H9 (cell line): ENCODE measurements at regions not wholly inside any gene's neighbourhood (a gene's known extent, or its start where the extent isn't known, plus 50 kb on each side); places are given as distances from the start of the nearest gene placed in this dataset.

Experiments used
- DNase-seq: peaks from one replicate; pipeline ENCODE4 v3.0.0-alpha.2; 2017
- H2AFZ ChIP-seq: one replicate; pipeline ENCODE4 v1.6.1; 2013; ENCODE audit warnings: mild to moderate bottlenecking, low read length, control low read depth, moderate library complexity
- H2AK5ac ChIP-seq: 2 replicates; pipeline ENCODE4 v1.6.1; 2013; ENCODE audit warnings: low read length, control low read depth, mixed read lengths; ENCODE audit not compliant: insufficient read length
- H2BK120ac ChIP-seq: one replicate; pipeline ENCODE4 v1.6.1; 2013; ENCODE audit warnings: low read depth, mild to moderate bottlenecking, low read length, control low read depth, inconsistent platforms; ENCODE audit not compliant: poor library complexity, severe bottlenecking
- H2BK12ac ChIP-seq: 2 replicates; pipeline ENCODE4 v1.6.1; 2013; ENCODE audit warnings: low read length, control low read depth, mixed read lengths, low read depth; ENCODE audit not compliant: insufficient read length
- H2BK15ac ChIP-seq: 2 replicates; pipeline ENCODE4 v1.6.1; 2013; ENCODE audit warnings: low read depth, low read length, control low read depth
- H2BK20ac ChIP-seq: one replicate; pipeline ENCODE4 v1.6.1; 2013; ENCODE audit warnings: low read depth, mild to moderate bottlenecking, low read length, control low read depth, inconsistent platforms; ENCODE audit not compliant: poor library complexity, severe bottlenecking
- H2BK5ac ChIP-seq: 2 replicates; pipeline ENCODE4 v1.6.1; 2013; ENCODE audit warnings: low read length, control low read depth, mixed read lengths; ENCODE audit not compliant: insufficient read length
- H3K14ac ChIP-seq: 2 replicates; pipeline ENCODE4 v1.6.1; 2013; ENCODE audit warnings: low read length, control low read depth; ENCODE audit not compliant: insufficient read depth
- H3K18ac ChIP-seq: 2 replicates; pipeline ENCODE4 v1.6.1; 2013; ENCODE audit warnings: low read depth, mild to moderate bottlenecking, mixed read lengths, low read length, control low read depth; ENCODE audit not compliant: insufficient read length
- H3K23ac ChIP-seq: 2 replicates; pipeline ENCODE4 v1.6.1; 2013; ENCODE audit warnings: low read length, control low read depth, mixed read lengths, low read depth; ENCODE audit not compliant: insufficient read length
- H3K23me2 ChIP-seq: 2 replicates; pipeline ENCODE4 v1.6.1; 2013; ENCODE audit warnings: low read depth, mild to moderate bottlenecking, mixed read lengths, low read length, control low read depth; ENCODE audit not compliant: insufficient read length, poor library complexity, severe bottlenecking
- H3K27ac ChIP-seq: 2 replicates; pipeline ENCODE4 v1.5.1; 2013; ENCODE audit warnings: low read length, control low read depth, mixed read lengths, low read depth; ENCODE audit not compliant: insufficient read length
- H3K27me3 ChIP-seq: 2 replicates; pipeline ENCODE4 v1.6.1; 2013; ENCODE audit warnings: low read length, control low read depth, inconsistent platforms; ENCODE audit not compliant: insufficient read depth
- H3K4ac ChIP-seq: 2 replicates; pipeline ENCODE4 v1.6.1; 2013; ENCODE audit warnings: low read depth, mild to moderate bottlenecking, control low read depth, inconsistent platforms, low read length, moderate library complexity
- H3K4me1 ChIP-seq: 2 replicates; pipeline ENCODE4 v1.6.1; 2013; ENCODE audit warnings: low read length, control low read depth, inconsistent platforms; ENCODE audit not compliant: insufficient read depth
- H3K4me2 ChIP-seq: 2 replicates; pipeline ENCODE4 v1.6.1; 2013; ENCODE audit warnings: low read length, control low read depth, mixed read lengths; ENCODE audit not compliant: insufficient read length, insufficient read depth
- H3K56ac ChIP-seq: 2 replicates; pipeline ENCODE4 v1.6.1; 2013; ENCODE audit warnings: low read depth, mild to moderate bottlenecking, mixed read lengths, low read length, control low read depth; ENCODE audit not compliant: insufficient read length
- H3K79me1 ChIP-seq: 2 replicates; pipeline ENCODE4 v1.6.1; 2013; ENCODE audit warnings: low read depth, mild to moderate bottlenecking, moderate library complexity, low read length, control low read depth, inconsistent platforms; ENCODE audit not compliant: insufficient read depth, poor library complexity, severe bottlenecking
- H3K79me2 ChIP-seq: 2 replicates; pipeline ENCODE4 v1.6.1; 2013; ENCODE audit warnings: low read length, control low read depth, inconsistent platforms; ENCODE audit not compliant: insufficient read depth
- H3K9ac ChIP-seq: 2 replicates; pipeline ENCODE4 v1.6.1; 2013; ENCODE audit warnings: low read length, control low read depth, mixed read lengths; ENCODE audit not compliant: insufficient read length; ENCODE audit errors: extremely low read depth
- H3K9me3 ChIP-seq: one replicate; pipeline ENCODE4 v1.6.1; 2013; ENCODE audit warnings: low read depth, low read length, inconsistent platforms; ENCODE audit not compliant: control insufficient read depth
- H3T11ph ChIP-seq: one replicate; pipeline ENCODE4 v1.6.1; 2013; ENCODE audit warnings: mild to moderate bottlenecking, low read length, control low read depth, inconsistent platforms
- H4K20me1 ChIP-seq: one replicate; pipeline ENCODE4 v1.6.1; 2013; ENCODE audit not compliant: control insufficient read depth, insufficient read length, insufficient read depth
- H4K5ac ChIP-seq: 2 replicates; pipeline ENCODE4 v1.6.1; 2013; ENCODE audit warnings: low read depth, mild to moderate bottlenecking, mixed read lengths, low read length, control low read depth; ENCODE audit not compliant: insufficient read length
- H4K8ac ChIP-seq: replicated peaks from 2 replicates; pipeline ENCODE4 v1.6.1; 2013; ENCODE audit warnings: low read length, control low read depth, mixed read lengths, low read depth; ENCODE audit not compliant: insufficient read length
- H4K91ac ChIP-seq: 2 replicates; pipeline ENCODE4 v1.6.1; 2013; ENCODE audit warnings: low read depth, mild to moderate bottlenecking, moderate library complexity, mixed read lengths, low read length, control low read depth; ENCODE audit not compliant: insufficient read length
- H3K27ac Mint-ChIP-seq, 3 experiments: 2 replicates in 2 of 3; 3 replicates in 1 of 3; pipeline ENCODE4 v1.8.0; 2020 to 2021; ENCODE audit warnings: mixed read lengths in 3 of 3, mild to moderate bottlenecking in 1 of 3, moderate library complexity in 1 of 3
- H3K27me3 Mint-ChIP-seq: 2 replicates; pipeline ENCODE4 v1.8.0; 2021; ENCODE audit warnings: low read depth, mild to moderate bottlenecking, moderate library complexity, mixed read lengths
- H3K36me3 Mint-ChIP-seq, 3 experiments: 2 replicates in 2 of 3; 3 replicates in 1 of 3; pipeline ENCODE4 v1.8.0; 2020 to 2021; ENCODE audit warnings: low read depth in 3 of 3, mixed read lengths in 3 of 3; ENCODE audit not compliant: insufficient read depth in 1 of 3
- H3K4me1 Mint-ChIP-seq, 2 experiments: 2 replicates each; pipeline ENCODE4 v1.8.0; 2020; ENCODE audit warnings: mixed read lengths in 2 of 2
- H3K4me3 Mint-ChIP-seq, 2 experiments: 2 replicates in 1 of 2; 3 replicates in 1 of 2; pipeline ENCODE4 v1.8.0; 2020 to 2021; ENCODE audit warnings: mild to moderate bottlenecking in 2 of 2, mixed read lengths in 2 of 2, moderate library complexity in 1 of 2
- H3K9me3 Mint-ChIP-seq, 2 experiments: 2 replicates in 1 of 2; 3 replicates in 1 of 2; pipeline ENCODE4 v1.8.0; 2020; ENCODE audit warnings: mild to moderate bottlenecking in 2 of 2, mixed read lengths in 2 of 2, moderate library complexity in 1 of 2
- WGBS: extraction: QIAGEN DNeasy Blood & Tissue Kit; methylation state at CpG from one replicate; pipeline ENCODE4 v1.1.7; 2013; ENCODE audit warnings: missing lambda C conversion rate, low lambda C conversion rate, mixed read lengths; ENCODE audit not compliant: insufficient read length; ENCODE audit errors: extremely low coverage; 5-methylcytosine and 5-hydroxymethylcytosine counted together
- TF ChIP-seq, protein P1 (sequence below): fragments of 200-600 bp; sonication (generic); conservative IDR thresholded peaks from 3 replicates; pipeline ENCODE4 v1.8.0; 2021; ENCODE audit warnings: antibody characterized with exemption, mild to moderate bottlenecking

DNA sequence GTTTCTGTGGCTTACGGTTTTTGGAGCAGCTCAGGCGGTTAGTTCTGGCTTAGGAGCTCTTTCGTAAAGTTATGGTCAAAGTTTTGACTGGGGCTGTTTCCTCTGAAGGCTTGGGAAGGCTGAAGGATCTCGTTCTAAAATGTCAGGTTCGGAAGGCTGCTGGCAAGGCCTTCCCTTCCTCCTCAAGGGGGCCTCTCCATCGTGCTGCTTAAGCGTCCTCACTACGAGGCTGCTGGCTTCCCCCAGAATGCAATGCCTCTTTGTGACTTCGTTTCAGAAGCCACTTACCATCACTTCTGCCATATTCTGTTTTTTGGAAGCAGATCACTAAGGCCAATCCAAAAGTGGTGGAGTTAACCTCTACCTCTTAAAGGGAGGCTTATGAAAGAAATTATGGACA, 1196.4 kb upstream of the TENM3 start:
- H3K18ac ChIP-seq = no peak overlapping the region
- WGBS = no CpG with 5 or more reads among the region's 9 CpGs
- no peak overlapping the region for H2BK120ac ChIP-seq
- peak; percentile 37 for DNase-seq
- H3K23me2 ChIP-seq = no peaks in the 10 kb centered on the region
- H3K4me1 ChIP-seq = no peaks in the 10 kb centered on the region
- no peak overlapping the region for H4K5ac ChIP-seq
- H3K4ac ChIP-seq = no peak overlapping the region
- H2AK5ac ChIP-seq = no peak overlapping the region
- no peaks in the 10 kb centered on the region for H3K27me3 ChIP-seq
- no peak overlapping the region for H2BK15ac ChIP-seq
- H3K9me3 Mint-ChIP-seq = peaks cover 0 to 3% of the 10 kb centered on the region in 2 experiments; a peak in 1 of 5 replicates
- no peak overlapping the region for H2BK20ac ChIP-seq
- no peaks in the 10 kb centered on the region for H3K27me3 Mint-ChIP-seq
- H3K36me3 Mint-ChIP-seq = no peaks in the 10 kb centered on the region
- H3T11ph ChIP-seq = no peak overlapping the region
- no peak overlapping the region for H3K23ac ChIP-seq
- TF ChIP-seq, protein P1, sequence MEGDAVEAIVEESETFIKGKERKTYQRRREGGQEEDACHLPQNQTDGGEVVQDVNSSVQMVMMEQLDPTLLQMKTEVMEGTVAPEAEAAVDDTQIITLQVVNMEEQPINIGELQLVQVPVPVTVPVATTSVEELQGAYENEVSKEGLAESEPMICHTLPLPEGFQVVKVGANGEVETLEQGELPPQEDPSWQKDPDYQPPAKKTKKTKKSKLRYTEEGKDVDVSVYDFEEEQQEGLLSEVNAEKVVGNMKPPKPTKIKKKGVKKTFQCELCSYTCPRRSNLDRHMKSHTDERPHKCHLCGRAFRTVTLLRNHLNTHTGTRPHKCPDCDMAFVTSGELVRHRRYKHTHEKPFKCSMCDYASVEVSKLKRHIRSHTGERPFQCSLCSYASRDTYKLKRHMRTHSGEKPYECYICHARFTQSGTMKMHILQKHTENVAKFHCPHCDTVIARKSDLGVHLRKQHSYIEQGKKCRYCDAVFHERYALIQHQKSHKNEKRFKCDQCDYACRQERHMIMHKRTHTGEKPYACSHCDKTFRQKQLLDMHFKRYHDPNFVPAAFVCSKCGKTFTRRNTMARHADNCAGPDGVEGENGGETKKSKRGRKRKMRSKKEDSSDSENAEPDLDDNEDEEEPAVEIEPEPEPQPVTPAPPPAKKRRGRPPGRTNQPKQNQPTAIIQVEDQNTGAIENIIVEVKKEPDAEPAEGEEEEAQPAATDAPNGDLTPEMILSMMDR = peak; percentile 36; the same call in 2 of the 3 replicates
- no peak overlapping the region for H3K4me3 Mint-ChIP-seq
- no peaks in the 10 kb centered on the region for H3K79me1 ChIP-seq
- H2BK12ac ChIP-seq = no peak overlapping the region
- H3K9me3 ChIP-seq = no peaks in the 10 kb centered on the region
- H2BK5ac ChIP-seq = no peak overlapping the region
- H3K4me1 Mint-ChIP-seq = no peaks in the 10 kb centered on the region
- no peak overlapping the region for H3K4me2 ChIP-seq
- H4K20me1 ChIP-seq = no peaks in the 10 kb centered on the region
- no peak overlapping the region for H3K27ac Mint-ChIP-seq
- no peak overlapping the region for H3K27ac ChIP-seq
- H4K91ac ChIP-seq = no peak overlapping the region
- H3K56ac ChIP-seq = no peak overlapping the region
- no peak overlapping the region for H2AFZ ChIP-seq
- H3K79me2 ChIP-seq = no peaks in the 10 kb centered on the region
- no peak overlapping the region for H3K9ac ChIP-seq
- no peak overlapping the region for H4K8ac ChIP-seq
- no peak overlapping the region; the same call in 1 of the 2 replicates for H3K14ac ChIP-seq
